ENCODE measurements at regions not wholly inside any gene's neighbourhood (a gene's known extent, or its start where the extent isn't known, plus 50 kb on each side); places are given as distances from the start of the nearest gene placed in this dataset.

DNA sequence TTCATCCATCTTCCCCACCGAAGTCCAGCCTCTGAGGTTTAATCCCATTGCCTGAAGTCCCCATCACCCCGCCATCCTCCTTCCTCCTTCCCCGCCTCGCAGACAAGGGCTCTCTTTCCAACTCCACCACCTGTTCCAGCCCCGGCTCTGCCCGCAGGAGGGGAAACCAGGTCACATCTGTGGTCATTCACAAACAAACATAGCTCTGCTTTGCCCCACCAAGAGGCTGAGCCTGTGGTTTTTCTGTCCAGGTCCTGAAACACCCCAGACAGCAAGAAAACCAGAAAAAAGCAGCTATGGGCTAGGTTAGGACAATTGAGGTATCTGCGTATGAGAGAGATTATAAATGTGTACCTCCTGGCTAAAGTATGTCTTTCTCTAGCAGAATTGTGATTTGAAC, 144.7 kb downstream of the GLI2 start:
- TF ChIP-seq, protein P1, sequence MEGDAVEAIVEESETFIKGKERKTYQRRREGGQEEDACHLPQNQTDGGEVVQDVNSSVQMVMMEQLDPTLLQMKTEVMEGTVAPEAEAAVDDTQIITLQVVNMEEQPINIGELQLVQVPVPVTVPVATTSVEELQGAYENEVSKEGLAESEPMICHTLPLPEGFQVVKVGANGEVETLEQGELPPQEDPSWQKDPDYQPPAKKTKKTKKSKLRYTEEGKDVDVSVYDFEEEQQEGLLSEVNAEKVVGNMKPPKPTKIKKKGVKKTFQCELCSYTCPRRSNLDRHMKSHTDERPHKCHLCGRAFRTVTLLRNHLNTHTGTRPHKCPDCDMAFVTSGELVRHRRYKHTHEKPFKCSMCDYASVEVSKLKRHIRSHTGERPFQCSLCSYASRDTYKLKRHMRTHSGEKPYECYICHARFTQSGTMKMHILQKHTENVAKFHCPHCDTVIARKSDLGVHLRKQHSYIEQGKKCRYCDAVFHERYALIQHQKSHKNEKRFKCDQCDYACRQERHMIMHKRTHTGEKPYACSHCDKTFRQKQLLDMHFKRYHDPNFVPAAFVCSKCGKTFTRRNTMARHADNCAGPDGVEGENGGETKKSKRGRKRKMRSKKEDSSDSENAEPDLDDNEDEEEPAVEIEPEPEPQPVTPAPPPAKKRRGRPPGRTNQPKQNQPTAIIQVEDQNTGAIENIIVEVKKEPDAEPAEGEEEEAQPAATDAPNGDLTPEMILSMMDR (conservative IDR thresholded peaks at IDR 0.05; ENCODE audit: low read depth, low read length) = no peak
- H3K4me2 ChIP-seq = peak overlapping the region; percentile 38; the same call in 1 of the 2 replicates
- no peaks in the 10 kb centered on the region for H3K27me3 ChIP-seq (ENCODE audit: insufficient read depth, low read depth)
- no peaks in the 10 kb centered on the region for H3K79me2 ChIP-seq (ENCODE audit: insufficient read depth, low read depth)
- no peaks in the 10 kb centered on the region for H4K20me1 ChIP-seq (ENCODE audit: insufficient read depth)
- peaks cover 13% of the 10 kb centered on the region for H3K4me1 ChIP-seq (ENCODE audit: low read depth, poor library complexity, severe bottlenecking)
- H3K9ac ChIP-seq = no peak overlapping the region
- no peak overlapping the region for H3K27ac ChIP-seq
- H3K4me3 ChIP-seq (IDR thresholded peaks at IDR 0.05; ENCODE audit: insufficient read depth, low read depth, low read length) = no peak overlapping the region
- H3K36me3 ChIP-seq (ENCODE audit: insufficient read depth) = no peaks in the 10 kb centered on the region
- no peak overlapping the region for H2AFZ ChIP-seq (ENCODE audit: low read depth)

DNA sequence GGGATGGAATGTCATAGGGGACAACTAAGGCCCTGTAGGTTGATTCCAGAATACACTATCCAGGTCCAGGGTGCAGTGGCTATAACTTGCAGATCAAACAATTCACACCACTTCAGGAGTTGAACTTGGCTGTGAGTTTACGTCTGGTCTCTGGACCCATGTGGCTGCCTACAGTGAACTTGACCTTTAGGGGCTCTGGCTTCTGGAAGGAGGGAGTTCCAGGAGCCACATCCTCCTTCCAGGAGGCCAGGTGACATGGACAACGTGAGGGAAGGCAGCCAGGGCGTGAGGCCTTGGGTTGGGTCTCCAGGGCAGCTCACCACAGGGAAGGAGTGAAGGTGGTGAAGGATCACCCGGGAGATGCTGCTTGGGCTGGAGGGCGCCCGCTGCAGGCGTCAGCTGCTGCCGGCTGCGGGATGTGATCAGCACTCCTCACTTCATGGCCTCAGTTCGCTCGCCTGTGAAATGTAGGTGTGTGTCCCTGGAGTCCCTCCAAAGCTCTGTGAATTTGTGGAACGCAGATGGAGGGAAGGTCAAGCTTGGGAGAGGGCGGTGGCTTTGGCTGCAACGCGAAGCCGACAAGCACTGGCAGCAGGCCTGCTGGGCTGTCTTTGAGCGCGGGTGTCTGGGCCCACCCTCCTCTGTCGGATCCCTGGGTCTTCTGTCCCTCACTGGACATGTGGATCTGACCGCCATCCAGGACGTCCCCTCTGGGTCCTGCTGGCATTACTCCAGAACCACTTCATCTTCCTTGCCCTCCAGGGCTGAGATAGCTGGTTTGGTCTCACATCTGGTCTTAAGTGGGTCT, 146.5 kb downstream of the GLI2 start:
- peaks cover 13% of the 10 kb centered on the region for H3K4me1 ChIP-seq (ENCODE audit: low read depth, poor library complexity, severe bottlenecking)
- TF ChIP-seq, protein P1 (conservative IDR thresholded peaks at IDR 0.05; ENCODE audit: low read depth, low read length) = no peak
- no peak overlapping the region for H3K4me3 ChIP-seq (IDR thresholded peaks at IDR 0.05; ENCODE audit: insufficient read depth, low read depth, low read length)
- H3K27me3 ChIP-seq (ENCODE audit: insufficient read depth, low read depth) = no peaks in the 10 kb centered on the region
- H2AFZ ChIP-seq (ENCODE audit: low read depth) = no peak overlapping the region
- no peak overlapping the region for H3K27ac ChIP-seq
- H3K9ac ChIP-seq = no peak overlapping the region
- no peak overlapping the region for H3K4me2 ChIP-seq
- H4K20me1 ChIP-seq (ENCODE audit: insufficient read depth) = no peaks in the 10 kb centered on the region
- H3K36me3 ChIP-seq (ENCODE audit: insufficient read depth) = no peaks in the 10 kb centered on the region
- H3K79me2 ChIP-seq (ENCODE audit: insufficient read depth, low read depth) = no peaks in the 10 kb centered on the region

DNA sequence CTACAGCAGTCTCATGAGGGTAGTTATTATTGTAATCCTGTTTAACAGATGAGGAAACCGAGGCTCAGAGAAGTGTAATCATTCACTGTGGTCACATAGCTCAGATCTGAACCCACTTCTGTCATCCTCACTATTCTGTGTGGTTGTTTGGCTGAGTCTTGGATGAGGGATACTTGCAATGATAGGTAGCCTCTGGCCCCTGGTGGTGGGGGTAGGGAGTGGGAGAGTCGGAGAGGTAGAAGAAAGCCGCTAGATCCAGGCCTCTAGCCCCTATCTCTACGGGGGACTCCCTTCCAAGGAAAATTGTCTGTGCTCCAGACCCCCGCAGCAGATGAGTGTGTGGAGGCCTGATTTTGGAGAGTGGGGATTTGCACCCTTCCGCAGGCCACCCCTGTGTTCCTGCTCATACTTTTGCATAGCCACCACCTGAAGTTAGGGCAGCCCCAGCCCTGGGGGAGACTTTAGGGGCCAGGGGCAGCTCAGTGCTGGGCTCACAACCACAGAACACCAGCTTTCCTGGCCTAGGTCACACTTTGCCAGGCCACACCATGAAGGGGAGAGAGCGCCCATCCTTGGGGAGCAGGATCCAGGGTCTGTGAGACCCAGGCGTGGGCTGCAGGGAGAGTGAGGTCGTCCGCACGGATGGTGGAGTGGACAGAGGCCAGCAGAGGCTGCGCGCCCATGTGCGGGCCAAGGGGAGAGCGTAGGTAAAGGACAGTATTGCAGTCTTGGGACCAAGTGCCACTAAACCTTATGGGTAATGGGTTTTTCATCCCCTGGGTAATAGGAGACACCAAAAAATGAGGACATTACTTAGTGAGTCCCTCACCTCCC, 148.2 kb downstream of the GLI2 start:
- Histone ChIP-seq H3K27me3 (ENCODE audit: insufficient read depth, low read depth) (no peaks in the 10 kb centered on the region), H3K9ac (no peak overlapping the region), H3K4me1 (ENCODE audit: low read depth, poor library complexity, severe bottlenecking) (peaks cover 13% of the 10 kb centered on the region), H3K79me2 (ENCODE audit: insufficient read depth, low read depth) (no peaks in the 10 kb centered on the region), H3K27ac (no peak overlapping the region), H3K4me3 (IDR thresholded peaks at IDR 0.05; ENCODE audit: insufficient read depth, low read depth, low read length) (no peak overlapping the region), H2AFZ (ENCODE audit: low read depth) (no peak overlapping the region), H3K36me3 (ENCODE audit: insufficient read depth) (no peaks in the 10 kb centered on the region), H3K4me2 (no peak overlapping the region), H4K20me1 (ENCODE audit: insufficient read depth) (no peaks in the 10 kb centered on the region)
- TF ChIP-seq, protein P1 (conservative IDR thresholded peaks at IDR 0.05; ENCODE audit: low read depth, low read length) = no peak

DNA sequence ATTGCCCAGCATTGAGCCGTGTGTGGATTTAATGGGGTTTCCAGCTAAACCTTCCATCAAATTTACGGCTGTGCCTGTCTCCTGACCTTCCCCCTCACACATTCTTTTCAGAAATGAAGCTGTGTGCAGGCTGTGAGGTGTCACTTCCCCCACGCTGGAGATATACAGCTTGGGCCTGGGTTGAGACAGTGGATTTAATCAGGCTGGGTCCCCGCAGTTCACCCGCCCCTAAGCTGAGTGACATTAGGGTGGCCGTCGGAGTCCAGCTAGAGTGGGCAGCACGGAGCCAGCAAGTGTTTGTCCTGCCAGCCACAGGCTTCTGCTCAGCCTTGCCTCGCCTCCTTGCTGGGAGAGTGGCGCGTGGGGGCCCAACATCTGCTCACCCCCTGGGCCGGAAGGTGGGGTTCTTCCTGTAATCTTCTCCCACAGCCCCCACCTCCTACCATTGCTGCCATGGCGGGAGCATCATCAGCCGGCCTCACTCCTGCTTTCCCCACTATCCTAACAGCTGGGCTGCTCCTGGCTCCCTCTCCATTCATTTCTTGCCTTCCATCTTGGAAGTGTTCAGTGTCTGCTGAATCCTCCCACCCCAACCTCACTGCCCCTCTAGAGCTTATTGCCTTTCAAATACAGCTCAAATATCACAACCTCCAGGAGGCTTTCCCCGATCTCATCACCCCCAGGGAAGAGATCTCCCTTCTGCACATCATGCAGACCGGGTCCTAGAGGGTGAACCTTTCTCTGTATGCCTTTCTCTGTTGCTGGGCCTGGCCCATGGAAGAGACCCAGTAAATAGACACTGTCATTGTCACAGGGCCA, 149.0 kb downstream of the GLI2 start:
- no peak overlapping the region for H3K9ac ChIP-seq
- H3K27ac ChIP-seq = no peak overlapping the region
- H3K4me2 ChIP-seq = no peak overlapping the region
- no peaks in the 10 kb centered on the region for H3K36me3 ChIP-seq (ENCODE audit: insufficient read depth)
- H2AFZ ChIP-seq (ENCODE audit: low read depth) = no peak overlapping the region
- H3K4me1 ChIP-seq (ENCODE audit: low read depth, poor library complexity, severe bottlenecking) = peaks cover 13% of the 10 kb centered on the region
- TF ChIP-seq, protein P1 (conservative IDR thresholded peaks at IDR 0.05; ENCODE audit: low read depth, low read length) = no peak
- H3K79me2 ChIP-seq (ENCODE audit: insufficient read depth, low read depth) = no peaks in the 10 kb centered on the region
- H3K27me3 ChIP-seq (ENCODE audit: insufficient read depth, low read depth) = no peaks in the 10 kb centered on the region
- H3K4me3 ChIP-seq (IDR thresholded peaks at IDR 0.05; ENCODE audit: insufficient read depth, low read depth, low read length) = no peak overlapping the region
- H4K20me1 ChIP-seq (ENCODE audit: insufficient read depth) = no peaks in the 10 kb centered on the region

All from KMS-11 (cell line).